WTC11 (cell line): ENCODE measurements at regions not wholly inside any gene's neighbourhood (a gene's known extent, or its start where the extent isn't known, plus 50 kb on each side); places are given as distances from the start of the nearest gene placed in this dataset.

Source experiments
- ATAC-seq: fragments of 200-7000 bp; cut with Tn5 transposase; 2 replicates; pipeline ENCODE4 v1.10.0; 2021; ENCODE audit warnings: mild to moderate bottlenecking, moderate library complexity
- CTCF ChIA-PET: fragments of 300-600 bp; sonication (Branson Sonifier 250); formaldehyde crosslinking; loops from one replicate; lab custom pipeline; 2021; ENCODE audit warnings: antibody characterized with exemption; lab: Charles Lee
- POLR2A ChIA-PET: fragments of 350-600 bp; sonication (Branson Sonifier 250); formaldehyde crosslinking; loops from one replicate; lab custom pipeline; 2021; ENCODE audit warnings: antibody characterized with exemption; lab: Charles Lee
- DNase-seq: peaks from one replicate; pipeline ENCODE4 v3.0.0; 2021; ENCODE audit warnings: low spot score
- H3K27ac Mint-ChIP-seq: 2 replicates; pipeline ENCODE4 v1.8.0; 2021; ENCODE audit warnings: mixed read lengths
- H3K27me3 Mint-ChIP-seq: 2 replicates; pipeline ENCODE4 v1.8.0; 2021; ENCODE audit warnings: low read depth, mild to moderate bottlenecking, moderate library complexity, mixed read lengths
- H3K36me3 Mint-ChIP-seq: 2 replicates; pipeline ENCODE4 v1.8.0; 2021; ENCODE audit warnings: mixed read lengths
- H3K4me1 Mint-ChIP-seq: 2 replicates; pipeline ENCODE4 v1.8.0; 2022; ENCODE audit warnings: mixed read lengths
- H3K4me3 Mint-ChIP-seq: 2 replicates; pipeline ENCODE4 v1.8.0; 2021; ENCODE audit warnings: mild to moderate bottlenecking, moderate library complexity, mixed read lengths
- H3K9me3 Mint-ChIP-seq: 2 replicates; pipeline ENCODE4 v1.8.0; 2021; ENCODE audit warnings: mixed read lengths
- ARID4B ChIP-seq: sonication (generic); formaldehyde crosslinking; IDR thresholded peaks from 2 replicates; pipeline ENCODE4 v1.8.0; 2023; ENCODE audit warnings: missing genetic modification reagents, mild to moderate bottlenecking, borderline replicate concordance
- ATF1 ChIP-seq: sonication (generic); formaldehyde crosslinking; IDR thresholded peaks from 2 replicates; pipeline ENCODE4 v1.8.1; 2023; ENCODE audit warnings: mild to moderate bottlenecking, moderate library complexity, missing genetic modification reagents
- ATF3 ChIP-seq: sonication (generic); formaldehyde crosslinking; conservative IDR thresholded peaks from 2 replicates; pipeline ENCODE4 v1.8.1; 2022; ENCODE audit warnings: mild to moderate bottlenecking, missing genetic modification reagents
- CBFB ChIP-seq: sonication (generic); formaldehyde crosslinking; IDR thresholded peaks from 2 replicates; pipeline ENCODE4 v1.8.1; 2022; ENCODE audit warnings: mild to moderate bottlenecking, low read depth, missing genetic modification reagents
- CREB1 ChIP-seq: sonication (generic); formaldehyde crosslinking; IDR thresholded peaks from 2 replicates; pipeline ENCODE4 v1.8.0; 2023; ENCODE audit warnings: mild to moderate bottlenecking, missing genetic modification reagents
- CREM ChIP-seq: sonication (generic); formaldehyde crosslinking; IDR thresholded peaks from 2 replicates; pipeline ENCODE4 v1.8.1; 2022; ENCODE audit warnings: mild to moderate bottlenecking, missing genetic modification reagents, moderate library complexity
- E2F1 ChIP-seq: sonication (generic); formaldehyde crosslinking; IDR thresholded peaks from 2 replicates; pipeline ENCODE4 v1.8.0; 2022; ENCODE audit warnings: mild to moderate bottlenecking, missing genetic modification reagents
- ELF4 ChIP-seq: sonication (generic); formaldehyde crosslinking; IDR thresholded peaks from 2 replicates; pipeline ENCODE4 v1.8.1; 2022; ENCODE audit warnings: low read depth, mild to moderate bottlenecking, moderate library complexity, missing genetic modification reagents
- FOXJ3 ChIP-seq: sonication (generic); formaldehyde crosslinking; IDR thresholded peaks from 2 replicates; pipeline ENCODE4 v1.9.0; 2021; ENCODE audit warnings: missing genetic modification reagents, mild to moderate bottlenecking, borderline replicate concordance
- FOXK1 ChIP-seq: sonication (generic); formaldehyde crosslinking; IDR thresholded peaks from 2 replicates; pipeline ENCODE4 v1.8.0; 2022; ENCODE audit warnings: mild to moderate bottlenecking, moderate library complexity, missing genetic modification reagents
- JAZF1 ChIP-seq: fragments of 250-450 bp; sonication (Bioruptor Pico); IDR thresholded peaks from 2 replicates; pipeline ENCODE4 v1.9.0; 2021; ENCODE audit warnings: moderate library complexity, mild to moderate bottlenecking, inconsistent platforms
- NFATC4 ChIP-seq: fragments of 250-450 bp; sonication (Bioruptor Pico); IDR thresholded peaks from 2 replicates; pipeline ENCODE4 v1.9.0; 2021; ENCODE audit warnings: mild to moderate bottlenecking
- USF1 ChIP-seq: sonication (generic); formaldehyde crosslinking; IDR thresholded peaks from 2 replicates; pipeline ENCODE4 v1.8.0; 2022; ENCODE audit warnings: mild to moderate bottlenecking, missing genetic modification reagents
- ZNF232 ChIP-seq: sonication (generic); formaldehyde crosslinking; IDR thresholded peaks from 2 replicates; pipeline ENCODE4 v1.8.0; 2022; ENCODE audit warnings: mild to moderate bottlenecking, missing genetic modification reagents
- ZNF317 ChIP-seq: sonication (generic); formaldehyde crosslinking; IDR thresholded peaks from 2 replicates; pipeline ENCODE4 v1.8.1; 2023; ENCODE audit warnings: low read depth, mild to moderate bottlenecking, moderate library complexity, missing genetic modification reagents, borderline replicate concordance
- ZNF671 ChIP-seq: fragments of 250-450 bp; sonication (Bioruptor Pico); IDR thresholded peaks from 2 replicates; pipeline ENCODE4 v1.8.0; 2021; ENCODE audit warnings: mild to moderate bottlenecking
- ZSCAN18 ChIP-seq: fragments of 250-450 bp; sonication (Bioruptor Pico); IDR thresholded peaks from 2 replicates; pipeline ENCODE4 v2.1.2; 2022; ENCODE audit warnings: mild to moderate bottlenecking, moderate library complexity

GRCh38 chr18:60202708-60203107, 169.9 kb downstream of the MC4R start (continued):
- TF ChIP-seq E2F1 (no peak), ZNF232 (no peak)

GRCh38 chr18:60200558-60200957, 172.0 kb downstream of the MC4R start:
- H3K36me3 Mint-ChIP-seq = no peaks in the 10 kb centered on the region
- no peak for TF ChIP-seq JAZF1 (CRISPR knock-in tag)
- TF ChIP-seq ARID4B (CRISPR knock-in tag) = no peak
- no peak for TF ChIP-seq ZNF317 (CRISPR knock-in tag)
- TF ChIP-seq CREM (CRISPR knock-in tag) = no peak
- no peak for TF ChIP-seq FOXJ3 (CRISPR knock-in tag)
- no peak for TF ChIP-seq ELF4 (CRISPR knock-in tag)
- no peak for TF ChIP-seq FOXK1
- no peak for TF ChIP-seq ATF3
- TF ChIP-seq USF1 (CRISPR knock-in tag) = no peak
- TF ChIP-seq ATF1 (CRISPR knock-in tag) = no peak
- no peak for TF ChIP-seq ZNF671
- TF ChIP-seq CBFB (CRISPR knock-in tag) = no peak
- TF ChIP-seq ZSCAN18 (CRISPR knock-in tag) = no peak
- no peak for TF ChIP-seq E2F1
- no peak for TF ChIP-seq NFATC4 (CRISPR knock-in tag)
- TF ChIP-seq CREB1 (CRISPR knock-in tag) = no peak
- TF ChIP-seq, all 79 proteins: peak for 0
- Mint-ChIP-seq H3K27ac (no peak overlapping the region), H3K4me1 (peaks cover 11% of the 10 kb centered on the region), H3K4me3 (no peak overlapping the region), H3K27me3 (no peaks in the 10 kb centered on the region), H3K9me3 (no peaks in the 10 kb centered on the region)
- CTCF ChIA-PET = no interaction called here
- ATAC-seq = no peak
- POLR2A ChIA-PET = no interaction called here
- DNase-seq = no peak
